ENCODE measurements at regions not wholly inside any gene's neighbourhood (a gene's known extent, or its start where the extent isn't known, plus 50 kb on each side); places are given as distances from the start of the nearest gene placed in this dataset.

GRCh38 chr5:166977911-166978422 is 1313.5 kb upstream of the WWC1 start:
- TF ChIP-seq, protein P1, sequence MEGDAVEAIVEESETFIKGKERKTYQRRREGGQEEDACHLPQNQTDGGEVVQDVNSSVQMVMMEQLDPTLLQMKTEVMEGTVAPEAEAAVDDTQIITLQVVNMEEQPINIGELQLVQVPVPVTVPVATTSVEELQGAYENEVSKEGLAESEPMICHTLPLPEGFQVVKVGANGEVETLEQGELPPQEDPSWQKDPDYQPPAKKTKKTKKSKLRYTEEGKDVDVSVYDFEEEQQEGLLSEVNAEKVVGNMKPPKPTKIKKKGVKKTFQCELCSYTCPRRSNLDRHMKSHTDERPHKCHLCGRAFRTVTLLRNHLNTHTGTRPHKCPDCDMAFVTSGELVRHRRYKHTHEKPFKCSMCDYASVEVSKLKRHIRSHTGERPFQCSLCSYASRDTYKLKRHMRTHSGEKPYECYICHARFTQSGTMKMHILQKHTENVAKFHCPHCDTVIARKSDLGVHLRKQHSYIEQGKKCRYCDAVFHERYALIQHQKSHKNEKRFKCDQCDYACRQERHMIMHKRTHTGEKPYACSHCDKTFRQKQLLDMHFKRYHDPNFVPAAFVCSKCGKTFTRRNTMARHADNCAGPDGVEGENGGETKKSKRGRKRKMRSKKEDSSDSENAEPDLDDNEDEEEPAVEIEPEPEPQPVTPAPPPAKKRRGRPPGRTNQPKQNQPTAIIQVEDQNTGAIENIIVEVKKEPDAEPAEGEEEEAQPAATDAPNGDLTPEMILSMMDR (IDR thresholded peaks at IDR 0.05), result no peak
- no peak for TF ChIP-seq EZH2 (IDR thresholded peaks at IDR 0.05; ENCODE audit: borderline replicate concordance, insufficient read depth, low read depth, low read length, poor library complexity, severe bottlenecking)
